ENCODE measurements at regions not wholly inside any gene's neighbourhood (a gene's known extent, or its start where the extent isn't known, plus 50 kb on each side); places are given as distances from the start of the nearest gene placed in this dataset.

DNA sequence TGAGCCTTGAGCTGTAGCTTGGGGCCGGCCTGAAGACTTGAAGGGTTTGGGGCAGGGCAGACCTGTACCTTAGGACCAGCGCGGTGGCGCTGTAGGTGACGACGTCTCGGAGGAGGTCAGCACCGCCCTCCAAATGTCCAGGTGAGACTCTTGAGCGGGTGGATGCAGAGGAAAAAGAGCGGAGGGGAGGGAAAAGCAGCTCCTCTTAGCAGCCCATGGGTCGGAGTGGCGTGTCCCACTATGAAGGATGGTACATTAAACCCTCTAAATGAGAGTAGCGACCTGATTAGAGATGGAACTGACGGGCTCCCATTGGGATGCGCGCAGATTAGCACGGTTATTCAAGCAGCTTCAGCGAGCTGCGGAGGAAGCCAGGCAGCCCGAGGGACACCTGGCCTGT is 77.0 kb upstream of the MAP1LC3B2 start:
- Mint-ChIP-seq H3K9me3 (peaks cover 6% of the 10 kb centered on the region), H3K27ac (peak overlapping the region in 1 of 3 experiments; percentile 26), H3K27me3 (ENCODE audit: low read depth) (peaks cover 31% of the 10 kb centered on the region), H3K4me1 (peaks cover 17% of the 10 kb centered on the region), H3K4me3 (no peak overlapping the region), H3K36me3 (ENCODE audit: low read depth) (peaks cover 4% of the 10 kb centered on the region)
- no peak for TF ChIP-seq CTCF (IDR thresholded peaks at IDR 0.05; ENCODE audit: unreplicated experiment in 3 of 3)

- Mint-ChIP-seq H3K36me3 (ENCODE audit: low read depth) (peaks cover 6% of the 10 kb centered on the region), H3K27me3 (ENCODE audit: low read depth) (peaks cover 31% of the 10 kb centered on the region), H3K27ac (no peak overlapping the region), H3K4me3 (no peak overlapping the region), H3K9me3 (peaks cover 10% of the 10 kb centered on the region), H3K4me1 (peaks cover 17% of the 10 kb centered on the region)
- no peak for TF ChIP-seq CTCF (IDR thresholded peaks at IDR 0.05; ENCODE audit: unreplicated experiment in 3 of 3)
Observed at GRCh38 chr12:116482859-116483258, 76.3 kb upstream of the MAP1LC3B2 start.

DNA sequence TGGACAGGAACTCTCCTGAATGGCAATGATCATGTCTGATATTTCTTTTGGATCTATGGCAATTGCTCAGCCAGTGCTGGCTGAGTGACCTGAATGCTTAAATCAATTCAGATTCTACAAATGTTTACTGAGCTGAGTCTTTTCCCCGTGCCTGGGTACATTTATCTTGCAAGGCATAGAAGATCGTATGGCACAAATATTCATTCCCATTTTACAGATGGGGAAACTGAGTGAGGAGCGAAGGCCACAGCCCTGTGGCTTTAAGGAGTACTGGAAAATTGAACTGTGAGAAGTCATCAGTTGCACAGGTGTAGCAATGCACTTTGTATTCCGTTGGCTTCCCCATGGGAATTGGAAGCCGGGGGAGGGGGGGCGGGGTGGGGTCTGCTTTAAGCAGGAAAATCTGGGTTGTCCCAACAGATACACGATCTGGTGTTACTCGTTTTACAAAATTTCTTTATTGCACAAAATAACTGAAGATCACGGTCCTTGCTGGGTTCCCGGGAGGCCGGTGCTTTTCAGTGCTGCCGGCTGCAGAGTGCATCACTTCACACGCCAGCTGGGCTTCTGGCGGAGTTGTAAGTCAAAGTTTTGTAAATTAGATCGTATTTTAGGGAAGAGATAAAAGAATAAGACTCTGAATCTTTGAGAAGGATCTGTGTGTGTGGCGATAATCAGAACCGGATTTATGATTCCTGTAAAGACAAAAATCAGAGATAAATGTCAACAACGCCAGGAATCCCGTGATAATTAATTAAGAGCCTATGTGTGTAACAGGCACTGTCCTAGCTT is 75.0 kb upstream of the MAP1LC3B2 start:
- peak overlapping the region in 2 of 3 experiments; percentile 9 to 45 for H3K27ac Mint-ChIP-seq
- no peak overlapping the region for H3K4me3 Mint-ChIP-seq
- peaks cover 26% of the 10 kb centered on the region for H3K27me3 Mint-ChIP-seq (ENCODE audit: low read depth)
- peaks cover 17% of the 10 kb centered on the region for H3K9me3 Mint-ChIP-seq
- no peak for TF ChIP-seq CTCF (IDR thresholded peaks at IDR 0.05; ENCODE audit: unreplicated experiment in 3 of 3)
- H3K36me3 Mint-ChIP-seq (ENCODE audit: low read depth), result peaks cover 10% of the 10 kb centered on the region
- peaks cover 17% of the 10 kb centered on the region for H3K4me1 Mint-ChIP-seq

- Mint-ChIP-seq H3K4me1 (peaks cover 17% of the 10 kb centered on the region), H3K4me3 (no peak overlapping the region), H3K27ac (peak overlapping the region in 1 of 3 experiments; percentile 45), H3K27me3 (ENCODE audit: low read depth) (peaks cover 23% of the 10 kb centered on the region), H3K9me3 (peaks cover 17% of the 10 kb centered on the region), H3K36me3 (ENCODE audit: low read depth) (peaks cover 10% of the 10 kb centered on the region)
- no peak for TF ChIP-seq CTCF (IDR thresholded peaks at IDR 0.05; ENCODE audit: unreplicated experiment in 3 of 3)
Observed at GRCh38 chr12:116484807-116485206, 74.4 kb upstream of the MAP1LC3B2 start.

- no peak overlapping the region for H3K4me3 Mint-ChIP-seq
- peaks cover 19% of the 10 kb centered on the region for H3K9me3 Mint-ChIP-seq
- TF ChIP-seq CTCF (IDR thresholded peaks at IDR 0.05; ENCODE audit: unreplicated experiment in 3 of 3), result no peak
- peaks cover 10% of the 10 kb centered on the region for H3K36me3 Mint-ChIP-seq (ENCODE audit: low read depth)
- H3K4me1 Mint-ChIP-seq, result peaks cover 7% of the 10 kb centered on the region
- no peak overlapping the region for H3K27ac Mint-ChIP-seq
- H3K27me3 Mint-ChIP-seq (ENCODE audit: low read depth), result peaks cover 4% of the 10 kb centered on the region
Observed at GRCh38 chr12:116489116-116489515, 70.1 kb upstream of the MAP1LC3B2 start.

DNA sequence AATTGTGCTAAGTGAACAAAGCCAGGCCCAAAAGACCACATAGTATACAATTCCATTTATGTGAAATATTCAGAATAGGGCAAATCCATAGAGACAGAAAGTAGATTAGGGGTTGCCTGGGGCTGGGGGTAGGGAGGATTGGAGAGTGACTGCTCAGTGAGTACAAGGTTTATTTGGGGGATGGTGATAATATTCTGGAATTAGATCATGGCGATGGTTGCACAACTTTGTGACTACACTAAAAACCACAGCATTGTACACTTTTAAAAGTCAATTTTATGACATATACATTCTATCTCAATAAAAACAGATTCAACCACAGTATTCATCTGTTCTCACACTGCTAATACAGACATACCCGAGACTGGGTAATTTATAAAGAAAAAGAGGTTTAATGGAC is 68.7 kb upstream of the MAP1LC3B2 start:
- H3K36me3 Mint-ChIP-seq (ENCODE audit: low read depth), result peaks cover 10% of the 10 kb centered on the region
- no peak overlapping the region for H3K4me3 Mint-ChIP-seq
- H3K27me3 Mint-ChIP-seq (ENCODE audit: low read depth), result peaks cover 4% of the 10 kb centered on the region
- no peak overlapping the region for H3K27ac Mint-ChIP-seq
- no peak for TF ChIP-seq CTCF (IDR thresholded peaks at IDR 0.05; ENCODE audit: unreplicated experiment in 3 of 3)
- H3K4me1 Mint-ChIP-seq, result no peaks in the 10 kb centered on the region
- H3K9me3 Mint-ChIP-seq, result peaks cover 19% of the 10 kb centered on the region

Measured in nephron (organoid).